ENCODE measurements at regions not wholly inside any gene's neighbourhood (a gene's known extent, or its start where the extent isn't known, plus 50 kb on each side); places are given as distances from the start of the nearest gene placed in this dataset.
"Not testable (repeated sequence)": the region's sequence is repeated elsewhere in the genome, so short reads cannot be mapped to it uniquely, and the experiment has no call there.

GRCh38 chr3:80010021-80010571 is 242.3 kb upstream of the ROBO1 start:
- DNase-seq, result no peak

- DNase-seq, result no peak
Measured at GRCh38 chr3:80007522-80007921, 239.7 kb upstream of the ROBO1 start.

GRCh38 chr3:80006315-80006714 is 238.5 kb upstream of the ROBO1 start:
- no peak for DNase-seq

- DNase-seq, result no peak
Measured at GRCh38 chr3:80000022-80000421, 232.2 kb upstream of the ROBO1 start.

- DNase-seq, result no peak
Measured at GRCh38 chr3:79994397-79994796, 226.6 kb upstream of the ROBO1 start.

- no peak for DNase-seq
Measured at GRCh38 chr3:79986338-79986737, 218.5 kb upstream of the ROBO1 start.

GRCh38 chr3:79985816-79986215 is 218.0 kb upstream of the ROBO1 start:
- DNase-seq, result no peak

- DNase-seq, result no peak
Measured at GRCh38 chr3:79983118-79983517, 215.3 kb upstream of the ROBO1 start.

- DNase-seq, result no peak
Measured at GRCh38 chr3:79979990-79980389, 212.2 kb upstream of the ROBO1 start.

- DNase-seq, result no peak
Measured at GRCh38 chr3:79976466-79976865, 208.7 kb upstream of the ROBO1 start.

- no peak for DNase-seq
Measured at GRCh38 chr3:79973917-79974595, 206.3 kb upstream of the ROBO1 start.

- DNase-seq, result no peak
Measured at GRCh38 chr3:79973482-79973881, 205.7 kb upstream of the ROBO1 start.

GRCh38 chr3:79968418-79968817 is 200.6 kb upstream of the ROBO1 start:
- no peak for DNase-seq

GRCh38 chr3:79960594-79960993 is 192.8 kb upstream of the ROBO1 start:
- no peak for DNase-seq

GRCh38 chr3:79957066-79957465 is 189.3 kb upstream of the ROBO1 start:
- DNase-seq, result no peak

- no peak for DNase-seq
Measured at GRCh38 chr3:79954756-79955155, 187.0 kb upstream of the ROBO1 start.

GRCh38 chr3:79953591-79954101 is 185.8 kb upstream of the ROBO1 start:
- no peak for DNase-seq

GRCh38 chr3:79951426-79951825 is 183.6 kb upstream of the ROBO1 start:
- DNase-seq, result not testable (repeated sequence)

GRCh38 chr3:79947957-79948356 is 180.2 kb upstream of the ROBO1 start:
- DNase-seq, result no peak

GRCh38 chr3:79947469-79947868 is 179.7 kb upstream of the ROBO1 start:
- no peak for DNase-seq

- no peak for DNase-seq
Measured at GRCh38 chr3:79937567-79937966, 169.8 kb upstream of the ROBO1 start.

- no peak for DNase-seq
Measured at GRCh38 chr3:79930196-79930595, 162.4 kb upstream of the ROBO1 start.

- DNase-seq, result no peak
Measured at GRCh38 chr3:79928687-79929408, 161.1 kb upstream of the ROBO1 start.

- no peak for DNase-seq
Measured at GRCh38 chr3:79926522-79926921, 158.7 kb upstream of the ROBO1 start.
